ENCODE measurements at regions not wholly inside any gene's neighbourhood (a gene's known extent, or its start where the extent isn't known, plus 50 kb on each side); places are given as distances from the start of the nearest gene placed in this dataset.

- TF ChIP-seq CTCF (IDR thresholded peaks at IDR 0.05) = no peak
- TF ChIP-seq POLR2A (IDR thresholded peaks at IDR 0.05) = no peak
Observed at GRCh38 chr11:26191193-26191592, 140.7 kb upstream of the ANO3 start.

Measured in adrenal gland (tissue), 5 donors.